ENCODE measurements at regions not wholly inside any gene's neighbourhood (a gene's known extent, or its start where the extent isn't known, plus 50 kb on each side); places are given as distances from the start of the nearest gene placed in this dataset.

DNA sequence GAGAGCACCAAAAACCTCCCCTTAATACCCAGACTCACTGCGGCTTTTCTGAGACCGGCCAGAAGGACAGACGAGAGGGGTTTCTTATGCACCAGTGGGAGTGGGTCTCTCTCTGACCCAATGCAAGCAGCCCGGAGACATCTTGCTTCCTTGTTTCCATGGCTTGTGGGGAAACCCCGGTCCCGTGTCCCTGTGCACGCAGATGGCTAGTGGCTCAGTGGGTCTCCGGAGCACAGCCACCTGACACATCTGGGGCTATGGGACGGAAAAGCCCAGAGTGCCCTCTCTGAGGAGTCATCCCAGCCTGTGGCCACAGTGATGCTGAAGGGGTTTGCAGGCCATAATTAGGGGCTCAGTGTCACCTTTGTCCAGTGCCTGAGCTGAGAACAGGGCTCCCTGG lies 197.6 kb downstream of the PHETA1 start:
- no peak for TF ChIP-seq HDAC2 (IDR thresholded peaks at IDR 0.05; ENCODE audit: borderline replicate concordance in 1 of 2, low read depth in 2 of 2, low read length in 2 of 2)
- TF ChIP-seq, protein P1, sequence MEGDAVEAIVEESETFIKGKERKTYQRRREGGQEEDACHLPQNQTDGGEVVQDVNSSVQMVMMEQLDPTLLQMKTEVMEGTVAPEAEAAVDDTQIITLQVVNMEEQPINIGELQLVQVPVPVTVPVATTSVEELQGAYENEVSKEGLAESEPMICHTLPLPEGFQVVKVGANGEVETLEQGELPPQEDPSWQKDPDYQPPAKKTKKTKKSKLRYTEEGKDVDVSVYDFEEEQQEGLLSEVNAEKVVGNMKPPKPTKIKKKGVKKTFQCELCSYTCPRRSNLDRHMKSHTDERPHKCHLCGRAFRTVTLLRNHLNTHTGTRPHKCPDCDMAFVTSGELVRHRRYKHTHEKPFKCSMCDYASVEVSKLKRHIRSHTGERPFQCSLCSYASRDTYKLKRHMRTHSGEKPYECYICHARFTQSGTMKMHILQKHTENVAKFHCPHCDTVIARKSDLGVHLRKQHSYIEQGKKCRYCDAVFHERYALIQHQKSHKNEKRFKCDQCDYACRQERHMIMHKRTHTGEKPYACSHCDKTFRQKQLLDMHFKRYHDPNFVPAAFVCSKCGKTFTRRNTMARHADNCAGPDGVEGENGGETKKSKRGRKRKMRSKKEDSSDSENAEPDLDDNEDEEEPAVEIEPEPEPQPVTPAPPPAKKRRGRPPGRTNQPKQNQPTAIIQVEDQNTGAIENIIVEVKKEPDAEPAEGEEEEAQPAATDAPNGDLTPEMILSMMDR (IDR thresholded peaks at IDR 0.05; ENCODE audit: control extremely low read depth in 1 of 3, insufficient read depth in 1 of 3, low read depth in 1 of 3, low read length in 3 of 3), result no peak
- no peak for TF ChIP-seq SIN3A (conservative IDR thresholded peaks at IDR 0.05 in 1 of 2, IDR thresholded peaks at IDR 0.05 in 1 of 2; ENCODE audit: low read depth in 1 of 2, low read length in 2 of 2)
- TF ChIP-seq CHD2 (IDR thresholded peaks at IDR 0.05; ENCODE audit: low read length), result no peak
- no peak for TF ChIP-seq POLR2A (IDR thresholded peaks at IDR 0.05; ENCODE audit: control extremely low read depth in 1 of 2, low read depth in 2 of 2, low read length in 2 of 2)
- no peak for TF ChIP-seq TCF12 (IDR thresholded peaks at IDR 0.05; ENCODE audit: low read depth, low read length)
- TF ChIP-seq MAFK (IDR thresholded peaks at IDR 0.05; ENCODE audit: low read depth, low read length), result no peak
